ENCODE measurements at regions not wholly inside any gene's neighbourhood (a gene's known extent, or its start where the extent isn't known, plus 50 kb on each side); places are given as distances from the start of the nearest gene placed in this dataset.

GRCh38 chr12:25422241-25422640, 130.8 kb downstream of the LMNTD1 start (continued):
- no peak for TF ChIP-seq MEF2A (IDR thresholded peaks at IDR 0.05; ENCODE audit: insufficient read depth, low read depth, low read length)
- no peak for TF ChIP-seq BRCA1 (IDR thresholded peaks at IDR 0.05; ENCODE audit: low read depth, low read length)
- no peak for TF ChIP-seq BCL3 (IDR thresholded peaks at IDR 0.05; ENCODE audit: borderline replicate concordance, insufficient read depth, low read depth, low read length, poor library complexity, severe bottlenecking)
- TF ChIP-seq MYC (IDR thresholded peaks at IDR 0.05; ENCODE audit: insufficient read depth, insufficient read length, insufficient replicate concordance, low read length, severe bottlenecking) = no peak
- no peak for TF ChIP-seq CBFB (IDR thresholded peaks at IDR 0.05; ENCODE audit: low read depth)
- TF ChIP-seq, protein P1, sequence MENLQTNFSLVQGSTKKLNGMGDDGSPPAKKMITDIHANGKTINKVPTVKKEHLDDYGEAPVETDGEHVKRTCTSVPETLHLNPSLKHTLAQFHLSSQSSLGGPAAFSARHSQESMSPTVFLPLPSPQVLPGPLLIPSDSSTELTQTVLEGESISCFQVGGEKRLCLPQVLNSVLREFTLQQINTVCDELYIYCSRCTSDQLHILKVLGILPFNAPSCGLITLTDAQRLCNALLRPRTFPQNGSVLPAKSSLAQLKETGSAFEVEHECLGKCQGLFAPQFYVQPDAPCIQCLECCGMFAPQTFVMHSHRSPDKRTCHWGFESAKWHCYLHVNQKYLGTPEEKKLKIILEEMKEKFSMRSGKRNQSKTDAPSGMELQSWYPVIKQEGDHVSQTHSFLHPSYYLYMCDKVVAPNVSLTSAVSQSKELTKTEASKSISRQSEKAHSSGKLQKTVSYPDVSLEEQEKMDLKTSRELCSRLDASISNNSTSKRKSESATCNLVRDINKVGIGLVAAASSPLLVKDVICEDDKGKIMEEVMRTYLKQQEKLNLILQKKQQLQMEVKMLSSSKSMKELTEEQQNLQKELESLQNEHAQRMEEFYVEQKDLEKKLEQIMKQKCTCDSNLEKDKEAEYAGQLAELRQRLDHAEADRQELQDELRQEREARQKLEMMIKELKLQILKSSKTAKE (IDR thresholded peaks at IDR 0.05; ENCODE audit: low read depth, poor library complexity, severe bottlenecking) = no peak
- no peak for TF ChIP-seq USF1 (IDR thresholded peaks at IDR 0.05; ENCODE audit: borderline replicate concordance, extremely low read length, insufficient read depth, low read depth, low read length)
- no peak for TF ChIP-seq SIX5 (IDR thresholded peaks at IDR 0.05; ENCODE audit: low read depth, low read length, severe bottlenecking)
- TF ChIP-seq EP300 (IDR thresholded peaks at IDR 0.05; ENCODE audit: borderline replicate concordance in 1 of 2, control insufficient read depth in 1 of 2, low read depth in 2 of 2, low read length in 2 of 2) = no peak
- no peak for TF ChIP-seq WRNIP1 (IDR thresholded peaks at IDR 0.05; ENCODE audit: borderline replicate concordance, low read depth, low read length)
- TF ChIP-seq CEBPZ (IDR thresholded peaks at IDR 0.05; ENCODE audit: low read depth, low read length) = no peak
